ENCODE measurements at regions not wholly inside any gene's neighbourhood (a gene's known extent, or its start where the extent isn't known, plus 50 kb on each side); places are given as distances from the start of the nearest gene placed in this dataset.

- H3K36me3 Mint-ChIP-seq (ENCODE audit: insufficient read depth in 1 of 3, low read depth in 3 of 3), result no peaks in the 10 kb centered on the region; a peak in 1 of 7 replicates
- no peak for DNase-seq
- Histone ChIP-seq H3K14ac (ENCODE audit: insufficient read depth, low read length) (no peak overlapping the region), H3K4me1 (ENCODE audit: insufficient read depth, low read length) (no peaks in the 10 kb centered on the region), H2BK20ac (ENCODE audit: low read depth, low read length, poor library complexity, severe bottlenecking) (no peak overlapping the region), H3T11ph (ENCODE audit: low read length) (no peak overlapping the region), H2BK12ac (ENCODE audit: insufficient read length, low read depth, low read length) (no peak overlapping the region), H2BK15ac (ENCODE audit: low read depth, low read length) (no peak overlapping the region), H4K91ac (ENCODE audit: insufficient read length, low read depth, low read length) (no peak overlapping the region), H2AK5ac (ENCODE audit: insufficient read length, low read length) (no peak overlapping the region), H3K27ac (ENCODE audit: insufficient read length, low read depth, low read length) (no peak overlapping the region), H3K9me3 (ENCODE audit: control insufficient read depth, low read depth, low read length) (no peaks in the 10 kb centered on the region), H3K79me1 (ENCODE audit: insufficient read depth, low read depth, low read length, poor library complexity, severe bottlenecking) (no peaks in the 10 kb centered on the region), H4K20me1 (ENCODE audit: control insufficient read depth, insufficient read depth, insufficient read length) (no peaks in the 10 kb centered on the region), H3K23ac (ENCODE audit: insufficient read length, low read depth, low read length) (no peak overlapping the region), H3K27me3 (ENCODE audit: insufficient read depth, low read length) (no peaks in the 10 kb centered on the region), H3K9ac (ENCODE audit: extremely low read depth, insufficient read length, low read length) (no peak overlapping the region), H3K4me2 (ENCODE audit: insufficient read depth, insufficient read length, low read length) (no peak overlapping the region), H2BK5ac (ENCODE audit: insufficient read length, low read length) (no peak overlapping the region), H3K4ac (ENCODE audit: low read depth, low read length) (no peak overlapping the region), H2BK120ac (ENCODE audit: low read depth, low read length, poor library complexity, severe bottlenecking) (no peak overlapping the region), H3K18ac (ENCODE audit: insufficient read length, low read depth, low read length) (no peak overlapping the region), H3K56ac (ENCODE audit: insufficient read length, low read depth, low read length) (no peak overlapping the region), H4K8ac (replicated peaks; ENCODE audit: insufficient read length, low read depth, low read length) (no peak overlapping the region), H3K79me2 (ENCODE audit: insufficient read depth, low read length) (no peaks in the 10 kb centered on the region), H3K23me2 (ENCODE audit: insufficient read length, low read depth, low read length, poor library complexity, severe bottlenecking) (no peaks in the 10 kb centered on the region), H2AFZ (ENCODE audit: low read length) (no peak overlapping the region), H4K5ac (ENCODE audit: insufficient read length, low read depth, low read length) (no peak overlapping the region)
- H3K9me3 Mint-ChIP-seq, result no peaks in the 10 kb centered on the region
- TF ChIP-seq CTCF (conservative IDR thresholded peaks at IDR 0.05), result no peak
- no peaks in the 10 kb centered on the region for H3K4me1 Mint-ChIP-seq
- no peak overlapping the region for H3K27ac Mint-ChIP-seq
- WGBS (ENCODE audit: extremely low coverage, insufficient read length, low lambda C conversion rate), result no CpG with 5 or more reads among the region's 3 CpGs
- H3K27me3 Mint-ChIP-seq (ENCODE audit: low read depth), result no peaks in the 10 kb centered on the region
- no peak overlapping the region for H3K4me3 Mint-ChIP-seq
Measured at GRCh38 chr11:38456371-38456770, 1858.3 kb upstream of the RAG2 start.
